Keratinocyte (primary cell): ENCODE measurements at regions not wholly inside any gene's neighbourhood (a gene's known extent, or its start where the extent isn't known, plus 50 kb on each side); places are given as distances from the start of the nearest gene placed in this dataset.

Experiments used
- DNase-seq: peaks from one replicate; pipeline ENCODE4 v3.0.0-alpha.2; 2011; ENCODE audit warnings: low read depth, missing footprints, low spot score
- FAIRE-seq: peaks from 2 replicates; lab custom pipeline; 2011; peaks lifted over from hg19 to GRCh38; lab: Jason Lieb, UNC
- H2AFZ ChIP-seq: 2 replicates; pipeline ENCODE4 v1.6.0; 2012; ENCODE audit warnings: low read length, control low read depth, inconsistent platforms; ENCODE audit not compliant: control insufficient read depth
- H3K27ac ChIP-seq: 2 replicates; pipeline ENCODE4 v1.5.1; 2011; ENCODE audit warnings: low read length; ENCODE audit not compliant: control insufficient read depth, insufficient read depth
- H3K27me3 ChIP-seq: 3 replicates; pipeline ENCODE4 v1.6.0; 2011; ENCODE audit warnings: low read length; ENCODE audit not compliant: control insufficient read depth, insufficient read depth; ENCODE audit errors: extremely low read depth
- H3K36me3 ChIP-seq, 2 experiments: 2 replicates in 1 of 2; 3 replicates in 1 of 2; pipeline ENCODE4 v1.5.1; 2011; ENCODE audit warnings: low read length in 2 of 2, mild to moderate bottlenecking in 1 of 2; ENCODE audit not compliant: control insufficient read depth in 2 of 2, insufficient read depth in 2 of 2; ENCODE audit errors: extremely low read depth in 1 of 2
- H3K4me1 ChIP-seq: 3 replicates; pipeline ENCODE4 v1.5.1; 2011; ENCODE audit warnings: low read length; ENCODE audit not compliant: control insufficient read depth, insufficient read depth; ENCODE audit errors: extremely low read depth
- H3K4me2 ChIP-seq: 3 replicates; pipeline ENCODE4 v1.6.0; 2011; ENCODE audit warnings: low read depth, low read length; ENCODE audit not compliant: control insufficient read depth, insufficient read depth; ENCODE audit errors: extremely low read depth
- H3K4me3 ChIP-seq, 3 experiments: fragments of 200-600 bp in 1 of 3; sonication (generic) in 1 of 3; 2 replicates in 2 of 3; 3 replicates in 1 of 3; pipeline ENCODE4 v1.5.1; 2011 to 2016; ENCODE audit warnings: low read length in 3 of 3, mild to moderate bottlenecking in 3 of 3, control low read depth in 2 of 3, inconsistent platforms in 1 of 3, low read depth in 1 of 3, mixed read lengths in 1 of 3, mixed run types in 1 of 3, moderate library complexity in 1 of 3; ENCODE audit not compliant: control insufficient read depth in 2 of 3, insufficient read depth in 2 of 3; ENCODE audit errors: extremely low read depth in 1 of 3
- H3K79me2 ChIP-seq: 2 replicates; pipeline ENCODE4 v1.6.0; 2012; ENCODE audit warnings: low read length; ENCODE audit not compliant: control insufficient read depth, insufficient read depth
- H3K9ac ChIP-seq: 3 replicates; pipeline ENCODE4 v1.6.0; 2011; ENCODE audit warnings: low read length; ENCODE audit not compliant: control insufficient read depth, insufficient read depth; ENCODE audit errors: extremely low read depth
- H3K9me1 ChIP-seq: 3 replicates; pipeline ENCODE4 v1.6.0; 2011; ENCODE audit warnings: low read length; ENCODE audit not compliant: control insufficient read depth, insufficient read depth; ENCODE audit errors: extremely low read depth
- H3K9me3 ChIP-seq: 2 replicates; pipeline ENCODE4 v1.5.1; 2012; ENCODE audit warnings: low read depth, low read length; ENCODE audit not compliant: control insufficient read depth
- H4K20me1 ChIP-seq: 3 replicates; pipeline ENCODE4 v1.6.0; 2011; ENCODE audit warnings: low read length; ENCODE audit not compliant: control insufficient read depth, insufficient read depth; ENCODE audit errors: extremely low read depth
- EZH2 ChIP-seq: IDR thresholded peaks from one replicate; pipeline ENCODE4 v1.6.1; 2012; ENCODE audit warnings: inconsistent platforms, mild to moderate bottlenecking, low read length, moderate library complexity
- dilution Hi-C: fragments of 300-500 bp; cut with MboI; formaldehyde crosslinking; loops from one replicate; pipeline ENCODE4 v1.7.0; 2020; ENCODE audit warnings: low sequenced_read_pairs; ENCODE audit not compliant: extremely low pct_ligation_motif_present
- TF ChIP-seq, protein P1 (sequence below), 3 experiments: IDR thresholded peaks in 1 of 3; conservative IDR thresholded peaks in 1 of 3; optimal IDR thresholded peaks in 1 of 3; 2 replicates in 2 of 3; 3 replicates in 1 of 3; pipeline versions ENCODE3 to v1.5.1; 2011; ENCODE audit warnings: low read length in 3 of 3, mild to moderate bottlenecking in 3 of 3, moderate library complexity in 2 of 3, control low read depth in 1 of 3, inconsistent platforms in 1 of 3; ENCODE audit not compliant: insufficient read depth in 2 of 3; ENCODE audit errors: extremely low read depth in 1 of 3

DNA sequence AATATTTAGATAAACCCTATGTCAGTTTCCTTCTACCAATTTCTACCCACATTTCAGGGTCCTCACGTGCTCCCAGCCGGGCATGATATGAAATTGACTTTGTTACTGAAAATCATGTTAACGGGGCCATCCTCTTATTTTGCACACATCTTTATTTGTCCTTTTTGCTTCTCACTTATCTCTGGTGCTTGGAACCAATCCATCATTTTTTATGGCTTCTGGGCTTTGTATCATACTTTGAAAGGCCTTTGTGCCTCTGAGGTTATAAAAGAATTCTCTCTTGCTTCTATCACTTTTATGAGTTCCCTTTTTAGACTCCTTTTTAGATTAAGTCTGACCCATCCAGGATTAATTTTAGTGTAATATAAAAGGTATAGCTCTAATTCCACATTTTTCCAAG, 81.7 kb upstream of the PRNP start:
- H3K9me3 ChIP-seq, result no peaks in the 10 kb centered on the region
- no peaks in the 10 kb centered on the region for H3K36me3 ChIP-seq
- no peaks in the 10 kb centered on the region for H3K9me1 ChIP-seq
- H2AFZ ChIP-seq, result no peak overlapping the region
- dilution Hi-C loops, result no loop called here
- no peaks in the 10 kb centered on the region for H3K79me2 ChIP-seq
- no peaks in the 10 kb centered on the region for H4K20me1 ChIP-seq
- peaks cover 25% of the 10 kb centered on the region for H3K4me1 ChIP-seq
- DNase-seq (no peak), FAIRE-seq (no peak)
- no peak overlapping the region for H3K4me2 ChIP-seq
- TF ChIP-seq, protein P1, sequence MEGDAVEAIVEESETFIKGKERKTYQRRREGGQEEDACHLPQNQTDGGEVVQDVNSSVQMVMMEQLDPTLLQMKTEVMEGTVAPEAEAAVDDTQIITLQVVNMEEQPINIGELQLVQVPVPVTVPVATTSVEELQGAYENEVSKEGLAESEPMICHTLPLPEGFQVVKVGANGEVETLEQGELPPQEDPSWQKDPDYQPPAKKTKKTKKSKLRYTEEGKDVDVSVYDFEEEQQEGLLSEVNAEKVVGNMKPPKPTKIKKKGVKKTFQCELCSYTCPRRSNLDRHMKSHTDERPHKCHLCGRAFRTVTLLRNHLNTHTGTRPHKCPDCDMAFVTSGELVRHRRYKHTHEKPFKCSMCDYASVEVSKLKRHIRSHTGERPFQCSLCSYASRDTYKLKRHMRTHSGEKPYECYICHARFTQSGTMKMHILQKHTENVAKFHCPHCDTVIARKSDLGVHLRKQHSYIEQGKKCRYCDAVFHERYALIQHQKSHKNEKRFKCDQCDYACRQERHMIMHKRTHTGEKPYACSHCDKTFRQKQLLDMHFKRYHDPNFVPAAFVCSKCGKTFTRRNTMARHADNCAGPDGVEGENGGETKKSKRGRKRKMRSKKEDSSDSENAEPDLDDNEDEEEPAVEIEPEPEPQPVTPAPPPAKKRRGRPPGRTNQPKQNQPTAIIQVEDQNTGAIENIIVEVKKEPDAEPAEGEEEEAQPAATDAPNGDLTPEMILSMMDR (optimal IDR thresholded peaks at IDR 0.05 in 1 of 3, IDR thresholded peaks at IDR 0.05 in 1 of 3, conservative IDR thresholded peaks at IDR 0.05 in 1 of 3; ENCODE audit: extremely low read depth in 1 of 3, insufficient read depth in 2 of 3, low read length in 3 of 3), result no peak
- TF ChIP-seq EZH2, result no peak
- no peak overlapping the region for H3K27ac ChIP-seq
- no peak overlapping the region for H3K4me3 ChIP-seq
- H3K27me3 ChIP-seq, result no peaks in the 10 kb centered on the region
- H3K9ac ChIP-seq, result no peak overlapping the region

DNA sequence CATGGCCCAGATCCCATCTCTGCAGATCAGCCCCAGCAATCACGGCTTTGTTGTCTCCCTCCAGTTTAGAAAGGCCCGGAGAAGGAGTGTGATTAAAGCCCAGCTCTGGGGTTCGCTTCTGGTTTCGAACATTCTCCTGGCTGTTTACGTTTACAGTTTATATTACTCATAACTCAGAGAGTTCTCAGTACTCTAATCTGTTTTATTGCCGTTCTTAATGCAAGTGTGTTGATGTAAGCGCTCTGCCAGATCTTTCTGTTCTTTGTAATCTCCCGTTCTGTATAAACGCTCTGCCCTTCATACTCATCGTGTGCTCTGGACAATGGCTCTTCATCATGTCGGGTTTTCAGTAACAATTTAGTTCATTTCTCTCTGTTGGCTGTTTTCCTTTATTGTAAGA, 82.5 kb upstream of the PRNP start:
- Histone ChIP-seq H4K20me1 (no peaks in the 10 kb centered on the region), H3K4me3 (no peak overlapping the region), H3K36me3 (no peaks in the 10 kb centered on the region), H3K4me1 (peaks cover 25% of the 10 kb centered on the region), H3K9me3 (no peaks in the 10 kb centered on the region), H3K27ac (no peak overlapping the region), H2AFZ (no peak overlapping the region), H3K4me2 (no peak overlapping the region), H3K9ac (no peak overlapping the region), H3K27me3 (no peaks in the 10 kb centered on the region), H3K79me2 (no peaks in the 10 kb centered on the region), H3K9me1 (no peaks in the 10 kb centered on the region)
- FAIRE-seq (no peak), DNase-seq (no peak)
- TF ChIP-seq EZH2, result no peak
- TF ChIP-seq, protein P1 (optimal IDR thresholded peaks at IDR 0.05 in 1 of 3, IDR thresholded peaks at IDR 0.05 in 1 of 3, conservative IDR thresholded peaks at IDR 0.05 in 1 of 3; ENCODE audit: extremely low read depth in 1 of 3, insufficient read depth in 2 of 3, low read length in 3 of 3), result no peak
- dilution Hi-C loops, result no loop called here
